GM11168 (cell line): ENCODE measurements at regions not wholly inside any gene's neighbourhood (a gene's known extent, or its start where the extent isn't known, plus 50 kb on each side); places are given as distances from the start of the nearest gene placed in this dataset.

Source experiments
- in situ Hi-C: fragments of 300-500 bp; cut with MboI; formaldehyde crosslinking; loops from one replicate; pipeline ENCODE4 v1.12.0; 2022; ENCODE audit warnings: low sequenced_read_pairs; ENCODE audit not compliant: unreplicated experiment

DNA sequence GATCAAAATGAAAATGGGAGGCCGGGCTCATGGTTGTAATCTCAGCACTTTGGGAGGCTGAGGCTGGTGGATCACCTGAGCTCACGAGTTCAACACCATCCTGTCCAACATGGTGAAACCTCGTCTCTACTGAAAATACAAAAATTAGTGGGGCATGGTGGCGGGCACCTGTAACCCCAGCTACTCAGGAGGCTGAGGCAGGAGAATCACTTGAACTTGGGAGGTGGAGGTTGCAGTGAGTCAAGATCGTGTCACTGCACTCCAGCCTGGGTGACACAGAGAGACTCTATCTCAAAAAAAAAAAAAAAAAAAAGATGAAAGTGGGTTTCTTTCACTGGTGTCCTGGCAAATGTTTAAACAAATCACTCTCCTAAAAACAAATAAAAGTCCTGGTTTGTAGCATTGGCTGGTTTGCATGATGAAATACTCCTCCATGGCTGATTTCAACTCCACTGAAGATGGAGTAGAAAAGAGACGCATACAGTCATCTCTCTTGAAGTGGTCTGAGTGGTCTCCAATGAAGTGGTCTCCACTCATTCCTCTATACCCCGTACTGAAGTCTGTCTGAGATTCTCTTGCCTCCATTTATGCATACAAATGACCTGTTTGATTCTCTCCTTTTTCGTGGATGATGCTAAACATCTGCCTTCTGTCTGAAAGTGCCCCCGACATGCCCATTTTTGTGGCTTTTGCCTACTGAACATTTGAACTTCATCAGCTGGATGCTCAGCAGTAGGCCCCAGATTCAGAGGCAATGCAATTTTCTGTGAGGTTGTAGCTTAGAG is 153.0 kb upstream of the FAM20A start:
- in situ Hi-C loops, result loop anchor here (10.0 kb wide), 1 partner anchor 219 kb away; no protein-coding TSS in a partner anchor

DNA sequence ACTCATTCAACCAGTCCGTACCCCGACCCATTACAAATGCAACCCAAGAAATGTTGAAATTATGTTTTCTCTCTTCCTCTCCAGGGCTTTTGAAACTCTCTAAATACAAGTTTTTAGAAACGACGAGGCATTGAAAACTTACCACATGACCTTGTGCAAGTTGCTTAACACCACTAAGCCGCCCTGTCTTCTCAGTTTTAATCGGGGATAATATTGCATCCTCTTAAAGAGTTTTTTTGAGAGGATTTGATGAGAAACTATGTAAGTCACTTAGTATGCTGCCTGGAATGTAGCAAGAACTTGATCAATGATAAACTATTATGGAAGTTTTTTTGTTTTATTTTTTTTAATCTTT is 149.0 kb upstream of the FAM20A start:
- in situ Hi-C loops, result loop anchor here (10.0 kb wide), 1 partner anchor 215 kb away; no protein-coding TSS in a partner anchor

DNA sequence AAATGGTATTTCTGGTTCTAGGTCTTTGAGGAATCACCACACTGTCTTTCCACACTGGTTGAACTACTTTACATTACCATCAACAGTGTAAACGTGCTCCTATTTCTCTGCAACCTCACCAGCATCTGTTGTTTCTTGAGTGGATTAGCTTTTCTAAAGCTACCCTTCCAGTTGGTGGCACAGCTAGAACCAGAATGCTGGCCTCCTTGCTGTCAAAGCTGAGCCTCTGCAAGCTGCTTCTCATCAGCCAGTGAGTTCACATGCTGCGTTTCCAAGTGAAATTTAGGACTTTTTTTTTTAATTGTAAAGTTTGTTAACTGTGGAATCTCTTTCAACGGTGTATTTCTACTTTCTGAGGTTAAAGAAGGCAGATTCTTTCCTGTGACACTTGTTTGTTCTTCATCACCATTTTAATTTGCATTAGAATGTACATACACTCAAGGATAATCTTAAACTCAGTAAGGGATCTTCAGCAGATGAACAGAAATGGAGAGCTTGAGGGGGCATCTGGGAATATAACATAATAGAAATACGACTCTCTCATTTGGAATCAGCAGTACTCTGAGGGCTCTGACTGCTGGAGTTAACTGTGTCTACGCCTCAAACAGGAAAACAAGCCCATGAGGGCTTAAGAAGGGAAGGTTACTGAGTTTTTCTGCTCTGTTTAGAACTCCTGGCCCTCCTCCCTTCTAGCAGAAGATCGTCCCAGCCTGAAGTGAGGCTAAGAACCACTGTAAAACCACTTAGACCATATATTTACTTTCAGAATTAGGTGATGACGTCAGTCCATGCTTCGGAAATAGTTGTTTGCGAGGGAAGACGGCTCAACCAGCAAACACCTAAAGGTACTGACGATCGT is 148.4 kb upstream of the FAM20A start:
- in situ Hi-C loops, result loop anchor here (10.0 kb wide), 1 partner anchor 215 kb away; no protein-coding TSS in a partner anchor

DNA sequence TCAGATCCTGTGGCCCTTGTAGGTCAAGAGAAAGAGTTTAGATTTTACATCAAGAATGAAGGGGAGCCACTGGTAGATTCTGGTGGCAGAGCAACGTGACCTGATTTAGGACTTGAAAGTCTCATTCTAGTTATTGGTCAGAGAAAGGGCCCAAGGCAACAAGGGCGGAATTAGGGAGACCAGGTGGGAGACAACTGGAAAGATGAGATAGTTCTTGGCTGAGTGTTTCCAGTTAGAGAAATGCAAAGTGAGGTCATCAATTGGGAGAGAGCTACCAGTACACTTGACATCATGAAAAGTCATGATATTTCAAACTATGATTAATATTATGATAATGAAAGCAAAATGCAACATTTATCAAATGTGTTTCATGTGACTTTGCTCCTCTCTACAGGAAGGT is 147.2 kb upstream of the FAM20A start:
- in situ Hi-C loops, result no loop called here

DNA sequence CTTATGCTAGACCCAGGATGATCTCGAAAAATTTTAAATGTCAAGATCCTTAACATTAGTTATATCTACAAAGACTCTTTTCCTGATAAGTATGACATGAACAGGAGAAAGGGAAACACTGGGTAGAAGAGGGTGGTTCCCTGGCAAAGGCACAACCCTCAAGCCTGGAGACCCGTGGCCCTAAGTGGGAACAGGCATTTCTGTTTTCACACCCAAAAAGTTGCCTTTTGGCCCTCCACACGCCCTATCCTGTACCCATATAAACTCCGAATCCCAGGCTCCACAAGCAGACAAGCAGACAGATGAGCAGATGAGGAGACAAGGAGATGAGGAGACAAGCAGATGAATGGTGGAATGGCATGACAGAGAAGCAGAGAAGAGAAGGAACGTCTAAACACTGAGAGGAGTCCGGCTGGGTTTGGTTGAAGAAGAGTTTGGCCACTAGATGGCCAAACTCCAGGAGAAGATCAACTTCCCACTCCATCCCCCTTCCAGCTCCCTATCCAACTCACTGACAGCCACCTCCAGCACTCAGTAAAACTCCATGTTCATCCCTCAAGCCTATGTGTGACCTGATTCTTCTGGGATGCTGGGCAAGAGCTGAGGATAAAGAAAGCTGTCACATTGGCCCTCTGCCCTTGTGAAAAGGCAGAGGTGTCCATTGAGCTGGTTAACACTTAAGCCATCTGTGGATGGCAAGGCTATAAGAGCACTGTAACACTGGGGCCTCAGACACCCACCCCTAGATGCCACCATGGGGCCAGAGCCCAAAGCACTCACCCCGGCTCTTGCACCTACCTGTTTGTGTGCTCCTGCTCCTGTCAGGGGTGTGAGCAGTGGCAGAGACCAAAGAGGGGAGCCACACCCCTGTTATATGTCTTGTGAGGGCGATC is 139.6 kb upstream of the FAM20A start:
- in situ Hi-C loops, result no loop called here

DNA sequence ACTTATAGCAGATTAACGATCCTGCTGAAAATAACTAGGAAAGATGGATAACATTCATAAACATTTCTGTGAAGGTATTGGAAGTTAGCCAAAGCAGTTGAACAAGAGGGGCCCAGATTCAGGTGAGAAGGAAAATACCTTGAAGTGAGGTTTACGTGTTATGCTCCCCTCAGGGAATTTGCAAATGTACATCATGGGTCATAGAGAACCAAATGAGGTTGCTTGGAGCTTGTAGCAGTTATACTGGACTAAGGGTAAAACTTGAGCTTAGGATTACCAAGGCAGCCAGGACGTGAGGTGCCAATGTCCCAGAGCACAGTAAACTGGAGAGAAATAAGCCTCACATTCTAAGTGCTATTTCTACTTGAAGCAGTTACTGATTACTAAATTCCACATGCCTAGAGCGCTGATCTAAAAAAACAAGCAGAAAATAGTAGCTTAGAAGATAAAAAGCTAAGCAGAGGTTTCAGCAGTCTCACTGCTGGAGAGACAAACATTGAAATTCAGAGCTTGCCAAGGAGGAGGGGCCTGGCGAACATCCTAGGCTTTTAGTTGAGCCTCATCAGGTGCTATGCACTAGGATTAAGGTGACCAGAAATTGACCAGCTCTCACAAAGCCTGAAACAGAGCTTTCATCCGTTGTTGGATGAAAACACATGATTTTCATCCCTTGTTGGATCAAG is 136.7 kb upstream of the FAM20A start:
- in situ Hi-C loops, result no loop called here

DNA sequence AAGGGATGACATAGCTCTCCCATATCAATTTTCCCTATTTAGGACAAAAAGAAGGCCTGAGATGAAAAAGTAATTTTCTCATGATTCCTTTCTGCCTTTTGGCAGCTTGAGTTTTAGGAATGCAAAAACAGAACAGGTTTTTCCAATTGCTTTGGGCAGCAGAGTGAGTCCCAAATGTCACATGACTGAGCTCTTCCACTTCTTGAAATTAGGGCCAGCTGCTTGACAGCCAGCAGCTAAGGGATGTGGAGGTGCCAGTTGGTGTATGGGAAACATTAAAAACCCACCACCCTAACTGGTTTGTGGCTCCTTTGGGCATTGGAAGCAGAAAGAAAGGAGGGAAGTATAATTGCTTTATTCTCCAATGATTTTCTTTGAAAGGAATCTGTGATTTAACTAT is 133.8 kb upstream of the FAM20A start:
- in situ Hi-C loops, result no loop called here

DNA sequence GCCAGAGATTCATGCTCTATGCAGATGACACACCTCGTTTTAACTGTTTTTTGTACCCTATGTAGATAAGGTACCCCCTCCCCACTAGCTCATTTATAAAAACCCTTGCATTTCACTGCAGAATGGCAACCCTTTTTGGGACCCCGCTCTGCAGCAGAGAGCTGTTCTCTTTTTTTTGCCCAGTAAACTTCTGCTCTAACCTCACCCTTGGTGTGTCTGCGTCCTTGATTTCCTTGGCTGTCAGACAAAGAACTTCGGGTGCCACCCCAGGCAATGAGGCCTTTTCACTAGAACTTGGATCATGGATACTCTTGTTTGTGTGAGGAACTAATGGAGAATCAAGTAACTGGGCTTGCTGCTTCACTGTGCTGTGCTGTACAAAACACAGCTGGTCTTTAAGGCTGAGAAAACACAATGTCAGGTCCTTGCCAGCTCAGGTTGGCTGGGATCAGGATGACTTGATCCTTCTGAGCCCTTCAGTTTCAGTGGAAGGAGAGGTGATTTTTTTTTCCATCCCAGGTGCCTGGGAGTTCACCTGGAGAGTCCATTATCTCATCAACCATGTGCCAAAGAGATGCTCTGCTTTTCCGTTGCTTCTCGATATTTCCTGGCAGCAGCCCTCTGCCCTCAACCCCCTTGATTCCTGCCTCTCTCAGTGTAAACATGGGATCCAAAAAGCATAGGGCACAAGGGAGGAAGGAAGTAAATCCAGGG is 133.2 kb upstream of the FAM20A start:
- in situ Hi-C loops, result no loop called here

DNA sequence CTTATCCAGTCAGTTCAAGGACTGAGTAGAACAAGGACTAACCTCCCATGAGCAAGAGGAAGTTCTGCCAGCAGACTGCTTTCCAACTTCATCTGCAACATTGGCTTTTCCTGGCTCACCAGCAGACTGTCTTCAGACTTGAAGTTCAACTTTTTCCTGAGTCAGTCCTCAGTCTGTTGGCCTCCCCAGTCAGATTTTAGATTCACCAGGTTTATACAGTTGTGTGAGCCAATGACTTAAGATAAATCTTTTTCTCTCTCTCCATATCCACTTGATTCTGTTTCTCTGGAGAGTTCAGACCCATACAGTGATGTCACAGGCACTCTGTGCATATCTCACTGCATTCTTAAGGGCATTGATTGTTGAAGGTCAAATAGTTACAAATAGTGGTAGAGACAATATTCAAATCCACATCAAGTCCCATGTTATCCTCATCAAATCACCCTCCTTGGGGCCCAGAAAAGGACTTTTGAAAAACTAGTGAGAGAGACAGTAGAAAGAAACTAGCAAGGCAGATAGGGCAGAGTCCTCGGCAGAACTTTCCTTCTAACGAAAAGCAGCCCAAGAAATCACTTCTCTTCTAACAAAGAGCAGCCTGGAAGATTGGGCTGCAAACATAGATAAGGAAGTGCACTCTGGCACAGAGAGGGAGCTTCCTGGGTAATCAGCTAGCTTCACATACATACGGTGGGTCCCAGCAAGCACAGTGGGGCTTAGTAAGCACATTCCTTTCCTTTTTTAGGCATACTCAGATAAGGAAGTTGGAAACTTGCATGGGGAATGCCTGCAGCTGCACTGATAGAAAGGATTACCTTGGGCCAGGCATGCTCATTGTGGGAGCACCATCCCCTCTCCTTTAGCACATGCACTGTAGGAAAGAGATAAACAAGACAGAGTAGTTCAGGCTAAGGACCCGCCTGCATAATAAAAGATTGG is 132.3 kb upstream of the FAM20A start:
- in situ Hi-C loops, result no loop called here

DNA sequence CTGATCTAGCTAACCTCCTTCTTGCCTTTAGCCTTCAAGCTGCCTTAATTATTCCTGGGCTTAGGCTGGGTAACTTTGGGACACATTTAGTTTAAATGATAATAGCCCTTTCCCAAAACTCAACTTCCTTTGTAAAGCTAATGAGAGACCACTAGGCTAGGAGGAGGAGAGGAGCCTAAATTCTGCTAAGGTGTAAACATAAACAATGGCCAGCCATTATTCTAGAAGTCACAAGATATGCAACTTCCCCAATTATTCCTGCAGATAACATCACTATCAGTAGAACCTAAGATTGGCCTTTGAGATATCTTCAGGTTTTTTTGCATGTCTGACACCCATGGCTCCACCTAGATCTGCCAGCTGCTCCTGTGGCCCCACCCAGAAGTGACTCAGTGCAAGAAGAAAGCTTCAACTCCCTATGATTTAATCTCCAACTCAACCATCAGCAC is 131.2 kb upstream of the FAM20A start:
- in situ Hi-C loops, result no loop called here

DNA sequence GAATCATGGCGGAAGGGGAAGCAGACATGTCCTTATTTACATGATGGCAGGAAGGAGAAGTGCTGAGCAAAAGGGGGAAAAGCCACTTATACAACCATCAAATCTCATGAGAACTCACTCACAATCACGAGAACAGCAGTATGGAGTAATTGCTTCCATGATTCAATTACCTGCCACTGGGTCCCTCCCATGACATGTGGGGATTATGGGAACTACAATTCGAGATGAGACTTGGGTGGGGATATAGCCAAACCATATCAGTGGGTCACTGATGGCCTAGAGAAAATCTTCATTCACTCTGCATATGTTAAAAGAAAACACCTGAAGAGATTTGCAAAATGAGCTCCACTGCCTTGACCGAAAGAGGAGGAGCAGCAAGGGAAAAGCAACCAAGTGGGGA is 130.3 kb upstream of the FAM20A start:
- in situ Hi-C loops, result no loop called here

DNA sequence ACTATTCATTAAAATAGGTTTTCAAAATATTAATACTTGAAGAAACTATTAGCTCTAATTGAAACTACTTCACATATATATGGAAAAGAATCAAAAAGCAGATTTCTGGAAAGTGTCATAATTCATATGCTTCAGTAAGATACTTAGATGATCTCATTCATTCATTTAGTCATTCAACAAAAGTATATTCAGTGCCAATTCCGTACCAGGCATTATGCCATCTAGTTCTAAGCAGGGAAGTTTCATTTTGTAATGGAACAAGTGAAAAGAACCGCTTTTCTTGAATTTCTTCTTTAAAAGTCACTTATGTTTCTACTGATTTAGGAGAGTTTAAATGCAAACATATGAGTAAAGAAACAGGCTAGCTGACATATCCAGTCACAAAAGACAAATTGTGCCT is 118.3 kb upstream of the FAM20A start:
- in situ Hi-C loops, result no loop called here

DNA sequence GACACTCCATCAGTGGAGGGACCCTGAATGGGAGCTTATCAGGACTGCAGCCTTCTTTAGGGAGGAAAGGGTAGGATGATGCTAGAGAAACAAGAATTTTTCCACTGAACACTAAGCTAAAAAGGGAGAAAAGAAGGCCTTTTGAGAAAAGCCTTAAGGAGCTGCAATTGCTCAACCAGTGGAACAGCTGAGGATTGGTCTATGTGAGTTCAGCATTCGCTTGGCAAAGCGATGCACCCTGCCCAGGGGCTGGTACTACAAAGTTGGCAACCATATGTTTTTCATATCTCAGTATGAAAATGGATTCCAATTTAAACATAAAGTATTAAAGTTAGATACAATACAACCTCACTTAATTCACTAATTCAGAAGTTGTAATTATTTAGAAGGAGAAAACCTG is 117.8 kb upstream of the FAM20A start:
- in situ Hi-C loops, result no loop called here

DNA sequence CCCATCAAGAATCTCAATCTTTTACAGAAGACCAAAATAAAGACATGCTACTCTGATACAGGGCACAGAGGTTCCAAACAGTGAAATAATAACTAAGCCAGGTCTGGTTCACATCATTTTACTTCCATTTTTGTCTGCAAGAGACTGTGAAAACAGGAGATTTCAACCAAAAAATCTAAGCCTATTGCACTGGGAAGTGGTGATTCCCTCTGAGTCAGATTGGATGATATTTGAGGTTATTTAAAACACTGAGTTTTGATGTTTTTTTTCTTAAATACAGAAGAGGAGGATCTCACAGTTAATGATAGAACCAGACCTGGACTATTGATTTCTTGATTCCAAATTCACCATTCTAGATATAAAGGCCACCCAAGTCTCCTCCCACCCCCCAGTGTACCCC is 117.3 kb upstream of the FAM20A start:
- in situ Hi-C loops, result no loop called here

DNA sequence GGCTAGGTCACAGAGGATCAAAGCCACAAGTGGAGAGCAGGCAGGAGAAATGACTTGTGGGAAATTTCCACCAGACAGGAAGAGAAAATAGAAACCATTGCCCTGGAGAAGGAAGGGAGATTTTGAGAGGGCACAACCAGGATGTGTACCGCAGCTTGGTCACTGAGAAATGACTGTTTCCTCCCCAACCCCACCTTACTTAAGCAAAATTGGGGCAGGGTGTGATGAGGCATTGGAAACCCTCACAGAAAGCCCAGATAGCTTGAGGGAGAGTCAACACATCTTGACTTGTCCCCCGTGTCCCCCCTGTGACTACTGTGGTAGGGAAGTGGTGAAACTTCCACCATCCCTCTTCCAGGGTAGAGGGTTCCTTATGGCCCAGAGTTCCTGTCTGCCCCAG is 113.5 kb upstream of the FAM20A start:
- in situ Hi-C loops, result no loop called here

DNA sequence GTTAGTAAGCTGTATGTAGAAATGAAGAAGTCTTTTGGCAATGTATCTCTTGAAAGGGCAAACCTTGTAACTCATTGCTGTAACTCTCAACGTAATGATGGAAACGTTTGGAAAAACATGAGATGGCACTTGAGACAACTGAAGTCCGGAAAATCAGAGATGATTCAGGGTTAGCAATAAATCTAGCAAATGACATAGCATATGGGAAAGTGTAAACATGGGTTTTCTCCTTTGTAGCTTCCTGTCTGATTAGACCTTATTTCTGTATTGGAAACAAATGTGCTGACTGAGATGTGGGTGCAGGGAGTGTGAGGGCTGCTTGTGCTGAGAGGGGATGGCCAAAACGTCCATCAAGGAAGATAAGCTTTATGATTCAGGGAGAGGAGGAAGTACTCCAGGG is 110.7 kb upstream of the FAM20A start:
- in situ Hi-C loops, result no loop called here

DNA sequence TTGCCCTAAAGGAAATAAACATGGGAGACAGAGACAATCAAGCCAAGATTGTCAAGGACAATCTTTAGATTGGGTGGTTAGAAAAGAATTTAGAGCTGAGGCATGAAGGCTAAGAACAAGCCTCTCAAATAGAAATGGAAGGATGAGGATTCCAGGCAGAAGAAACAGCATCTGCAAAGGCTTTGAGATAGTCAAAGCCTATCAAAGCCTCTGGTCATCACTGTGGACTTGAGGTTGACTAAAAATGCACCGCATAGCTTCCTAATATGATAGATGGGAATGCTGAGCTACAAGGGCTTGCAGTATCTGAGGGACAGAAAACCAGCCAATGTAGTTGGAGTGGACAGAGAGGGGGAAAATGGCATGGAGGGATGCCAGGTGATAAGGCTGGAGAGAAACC is 109.8 kb upstream of the FAM20A start:
- in situ Hi-C loops, result no loop called here
